K562 (cell line): ENCODE measurements at regions not wholly inside any gene's neighbourhood (a gene's known extent, or its start where the extent isn't known, plus 50 kb on each side); places are given as distances from the start of the nearest gene placed in this dataset.

Experiments used
- ATAC-seq: fragments of 200-7000 bp; cut with Tn5 transposase; 3 replicates; pipeline ENCODE4 v1.9.1; 2020; ENCODE audit warnings: moderate library complexity
- BruUV-seq: library from RNA; stranded (reverse); fragments of 400-500 nt; replicated peaks from 2 replicates; lab custom pipeline; 2021; lab: Mats Ljungman, UMichigan
- CTCF ChIA-PET: fragments of 300-600 bp; formaldehyde crosslinking; extraction: SDS; loops from one replicate; lab custom pipeline; 2021; ENCODE audit warnings: low intra/inter-chr PET ratio; lab: Yijun Ruan, JAX
- POLR2A ChIA-PET: fragments of 300-600, 350-650 bp; sonication (Branson Sonifier 250); formaldehyde crosslinking; extraction: SDS; loops from one replicate; lab custom pipeline; 2021; ENCODE audit warnings: antibody characterized with exemption, inconsistent platforms; lab: Yijun Ruan, JAX
- DNase-seq, 4 experiments: peaks; one replicate each; pipeline versions ENCODE4 v3.0.0 to v3.0.0-alpha.2; 2011 to 2018; ENCODE audit warnings: low spot score in 3 of 4, mixed read lengths in 3 of 4; ENCODE audit errors: extremely low read depth in 1 of 4
- FAIRE-seq: peaks from 2 replicates; lab custom pipeline; 2011; peaks lifted over from hg19 to GRCh38; lab: Jason Lieb, UNC
- H2AFZ ChIP-seq: 2 replicates; pipeline ENCODE4 v1.6.0; 2011; ENCODE audit warnings: low read depth, low read length, control low read depth, inconsistent platforms
- H3K27ac ChIP-seq: fragments of 200-600 bp; 3 replicates; pipeline ENCODE4 v1.8.0; 2011; ENCODE audit warnings: low read depth, mild to moderate bottlenecking, control low read depth, inconsistent platforms, low read length, moderate library complexity, mixed read lengths; ENCODE audit errors: extremely low read depth
- H3K27me3 ChIP-seq, 2 experiments: fragments of 300-600 bp in 1 of 2; 2 replicates in 1 of 2; 3 replicates in 1 of 2; pipeline versions ENCODE4 v1.6.0 to v1.8.0; 2011; ENCODE audit warnings: inconsistent platforms in 2 of 2, low read length in 2 of 2, mild to moderate bottlenecking in 1 of 2, mixed read lengths in 1 of 2, moderate library complexity in 1 of 2; ENCODE audit not compliant: control insufficient read depth in 2 of 2, insufficient read depth in 2 of 2
- H3K36me3 ChIP-seq: fragments of 300-600 bp; 3 replicates; pipeline ENCODE4 v1.8.0; 2011; ENCODE audit warnings: mild to moderate bottlenecking, low read length, inconsistent platforms; ENCODE audit not compliant: control insufficient read depth, insufficient read depth
- H3K4me1 ChIP-seq, 2 experiments: fragments of 200-600 bp in 1 of 2; replicated peaks in 1 of 2; 2 replicates in 1 of 2; 3 replicates in 1 of 2; pipeline versions ENCODE4 v1.5.1 to v1.8.0; 2011; ENCODE audit warnings: inconsistent platforms in 2 of 2, low read length in 2 of 2, mild to moderate bottlenecking in 1 of 2, mixed read lengths in 1 of 2, moderate library complexity in 1 of 2; ENCODE audit not compliant: control insufficient read depth in 2 of 2, insufficient read depth in 2 of 2
- H3K4me2 ChIP-seq: 2 replicates; pipeline ENCODE4 v1.6.1; 2011; ENCODE audit warnings: low read length, control low read depth, inconsistent platforms, mixed read lengths; ENCODE audit not compliant: insufficient read depth
- H3K4me3 ChIP-seq: fragments of 200-600 bp; sonication (generic), shearing (Covaris generic); 2 replicates; pipeline ENCODE4 v1.5.1; 2016; ENCODE audit warnings: control low read depth, inconsistent platforms
- H3K79me2 ChIP-seq: fragments of 200-600 bp; 3 replicates; pipeline ENCODE4 v1.8.0; 2011; ENCODE audit warnings: low read length, inconsistent platforms; ENCODE audit not compliant: control insufficient read depth, insufficient read depth
- H3K9ac ChIP-seq, 2 experiments: 2 replicates each; pipeline versions ENCODE4 v1.6.0 to v1.6.1; 2011; ENCODE audit warnings: low read depth in 2 of 2, low read length in 2 of 2, control low read depth in 1 of 2, inconsistent platforms in 1 of 2, mild to moderate bottlenecking in 1 of 2, mixed read lengths in 1 of 2; ENCODE audit not compliant: insufficient read depth in 1 of 2
- H3K9me1 ChIP-seq: one replicate; pipeline ENCODE4 v1.6.0; 2011; ENCODE audit warnings: inconsistent platforms, mild to moderate bottlenecking, low read length, moderate library complexity; ENCODE audit not compliant: control insufficient read depth, insufficient read depth
- H3K9me3 ChIP-seq: replicated peaks from 2 replicates; pipeline ENCODE4 v1.5.1; 2011; ENCODE audit warnings: low read depth, low read length, inconsistent platforms; ENCODE audit not compliant: control insufficient read depth, insufficient read depth
- H4K20me1 ChIP-seq: replicated peaks from 2 replicates; pipeline ENCODE4 v1.6.1; 2011; ENCODE audit warnings: low read length, inconsistent platforms, mixed read lengths; ENCODE audit not compliant: control insufficient read depth, insufficient read depth
- BRD4 ChIP-seq: fragments of 200-600 bp; sonication (generic); IDR thresholded peaks from 2 replicates; pipeline ENCODE4 v1.6.1; 2017; ENCODE audit warnings: inconsistent platforms
- CEBPB ChIP-seq: fragments of 450-650 bp; IDR thresholded peaks from 2 replicates; pipeline ENCODE4 v1.6.1; 2016; ENCODE audit warnings: missing genetic modification characterization, missing compliant biosample characterization
- ELF4 ChIP-seq: fragments of 450-650 bp; formaldehyde crosslinking; IDR thresholded peaks from 2 replicates; pipeline ENCODE4 v1.4.0; 2022; ENCODE audit warnings: missing genetic modification characterization
- LCOR ChIP-seq: sonication (generic); formaldehyde crosslinking; IDR thresholded peaks from 2 replicates; pipeline ENCODE4 v1.8.0; 2022; ENCODE audit warnings: mild to moderate bottlenecking, missing genetic modification reagents
- TCFL5 ChIP-seq: fragments of 250-450 bp; sonication (Bioruptor Pico); conservative IDR thresholded peaks from 2 replicates; pipeline ENCODE4 v1.6.1; 2021; ENCODE audit warnings: mild to moderate bottlenecking, moderate library complexity, matching md5 sums
- ZNF175 ChIP-seq: fragments of 200-800 bp; sonication (Bioruptor generic); IDR thresholded peaks from 2 replicates; pipeline ENCODE4 v1.6.1; 2016; ENCODE audit warnings: low read depth, mild to moderate bottlenecking, missing genetic modification characterization, missing compliant biosample characterization
- WGBS: fragments of 100-300 bp; shearing (Covaris generic); methylation state at CpG from one replicate; pipeline ENCODE4 v1.1.6; 2016; ENCODE audit warnings: low coverage, mixed read lengths; ENCODE audit not compliant: insufficient coverage; ENCODE audit errors: missing lambda C conversion rate; 5-methylcytosine and 5-hydroxymethylcytosine counted together
- in situ Hi-C: fragments of 300-500 bp; cut with MboI; formaldehyde crosslinking; loops from 4 replicates; pipeline ENCODE4 v1.15.0; 2018; ENCODE audit warnings: inconsistent platforms, mixed read lengths
- intact Hi-C: fragments of 100-400 bp; cut with micrococcal nuclease; formaldehyde crosslinking; loops from 2 replicates; pipeline ENCODE4 v1.14.2; 2022
- TF ChIP-seq, protein P1 (sequence below): sonication (generic); formaldehyde crosslinking; IDR thresholded peaks from 2 replicates; pipeline ENCODE4 v1.8.1; 2023; ENCODE audit warnings: missing genetic modification reagents, mild to moderate bottlenecking, borderline replicate concordance
- TF ChIP-seq, protein P2 (sequence below): fragments of 250-450 bp; sonication (Bioruptor Pico); IDR thresholded peaks from 2 replicates; pipeline ENCODE4 v1.8.0; 2022; ENCODE audit warnings: inconsistent platforms
- TF ChIP-seq, protein P3 (sequence below): fragments of 250-450 bp; sonication (Bioruptor Pico); IDR thresholded peaks from 2 replicates; pipeline ENCODE4 v1.8.0; 2021; ENCODE audit warnings: moderate library complexity, mild to moderate bottlenecking, inconsistent platforms
- TF ChIP-seq, protein P4 (sequence below): sonication (generic); formaldehyde crosslinking; IDR thresholded peaks from 2 replicates; pipeline ENCODE4 v1.8.0; 2022; ENCODE audit warnings: mild to moderate bottlenecking, missing genetic modification reagents

DNA sequence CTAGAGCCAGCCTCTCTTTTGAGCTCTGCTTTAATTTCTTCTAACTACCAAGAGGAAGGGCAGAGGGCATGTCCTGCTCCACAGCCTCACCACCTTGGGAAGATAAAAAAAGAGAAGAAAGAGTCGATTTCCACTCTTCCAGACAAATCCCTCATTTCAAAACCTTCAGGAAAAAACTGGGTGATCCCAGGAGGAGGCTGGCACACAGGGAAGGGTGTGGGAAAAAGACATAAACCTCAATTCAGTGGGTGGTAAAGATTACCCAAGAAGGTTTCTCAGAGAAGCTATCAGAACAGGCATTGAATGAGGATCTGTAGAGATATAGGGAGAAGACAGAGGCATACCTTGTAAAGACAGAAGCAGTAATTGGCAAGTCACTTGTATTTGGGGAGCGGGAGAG lies 79.9 kb upstream of the CRHR1 start:
- Histone ChIP-seq H3K9me3 (no peaks in the 10 kb centered on the region), H2AFZ (no peak overlapping the region), H3K27ac (no peak overlapping the region), H3K4me2 (no peak overlapping the region), H3K36me3 (no peaks in the 10 kb centered on the region), H3K9me1 (no peaks in the 10 kb centered on the region), H3K79me2 (no peaks in the 10 kb centered on the region), H4K20me1 (peaks cover 11% of the 10 kb centered on the region), H3K4me1 (no peaks in the 10 kb centered on the region; a peak in 1 of 5 replicates), H3K9ac (no peak overlapping the region), H3K4me3 (no peak overlapping the region), H3K27me3 (peaks cover 0 to 34% of the 10 kb centered on the region in 2 experiments; a peak in 3 of 5 replicates)
- ATAC-seq (no peak), FAIRE-seq (no peak), DNase-seq (no peak)
- intact Hi-C loops (no loop called here), in situ Hi-C loops (no loop called here)
- CTCF ChIA-PET: no interaction called here
- POLR2A ChIA-PET: interaction anchor here (0.6 kb wide), 1 partner anchor 56 kb away, joined by 3 read pairs; no protein-coding TSS in a partner anchor
- 0% methylated on average over 2 of the region's 2 CpGs for WGBS
- BruUV-seq: no TSS peak
- TF ChIP-seq, protein P1, sequence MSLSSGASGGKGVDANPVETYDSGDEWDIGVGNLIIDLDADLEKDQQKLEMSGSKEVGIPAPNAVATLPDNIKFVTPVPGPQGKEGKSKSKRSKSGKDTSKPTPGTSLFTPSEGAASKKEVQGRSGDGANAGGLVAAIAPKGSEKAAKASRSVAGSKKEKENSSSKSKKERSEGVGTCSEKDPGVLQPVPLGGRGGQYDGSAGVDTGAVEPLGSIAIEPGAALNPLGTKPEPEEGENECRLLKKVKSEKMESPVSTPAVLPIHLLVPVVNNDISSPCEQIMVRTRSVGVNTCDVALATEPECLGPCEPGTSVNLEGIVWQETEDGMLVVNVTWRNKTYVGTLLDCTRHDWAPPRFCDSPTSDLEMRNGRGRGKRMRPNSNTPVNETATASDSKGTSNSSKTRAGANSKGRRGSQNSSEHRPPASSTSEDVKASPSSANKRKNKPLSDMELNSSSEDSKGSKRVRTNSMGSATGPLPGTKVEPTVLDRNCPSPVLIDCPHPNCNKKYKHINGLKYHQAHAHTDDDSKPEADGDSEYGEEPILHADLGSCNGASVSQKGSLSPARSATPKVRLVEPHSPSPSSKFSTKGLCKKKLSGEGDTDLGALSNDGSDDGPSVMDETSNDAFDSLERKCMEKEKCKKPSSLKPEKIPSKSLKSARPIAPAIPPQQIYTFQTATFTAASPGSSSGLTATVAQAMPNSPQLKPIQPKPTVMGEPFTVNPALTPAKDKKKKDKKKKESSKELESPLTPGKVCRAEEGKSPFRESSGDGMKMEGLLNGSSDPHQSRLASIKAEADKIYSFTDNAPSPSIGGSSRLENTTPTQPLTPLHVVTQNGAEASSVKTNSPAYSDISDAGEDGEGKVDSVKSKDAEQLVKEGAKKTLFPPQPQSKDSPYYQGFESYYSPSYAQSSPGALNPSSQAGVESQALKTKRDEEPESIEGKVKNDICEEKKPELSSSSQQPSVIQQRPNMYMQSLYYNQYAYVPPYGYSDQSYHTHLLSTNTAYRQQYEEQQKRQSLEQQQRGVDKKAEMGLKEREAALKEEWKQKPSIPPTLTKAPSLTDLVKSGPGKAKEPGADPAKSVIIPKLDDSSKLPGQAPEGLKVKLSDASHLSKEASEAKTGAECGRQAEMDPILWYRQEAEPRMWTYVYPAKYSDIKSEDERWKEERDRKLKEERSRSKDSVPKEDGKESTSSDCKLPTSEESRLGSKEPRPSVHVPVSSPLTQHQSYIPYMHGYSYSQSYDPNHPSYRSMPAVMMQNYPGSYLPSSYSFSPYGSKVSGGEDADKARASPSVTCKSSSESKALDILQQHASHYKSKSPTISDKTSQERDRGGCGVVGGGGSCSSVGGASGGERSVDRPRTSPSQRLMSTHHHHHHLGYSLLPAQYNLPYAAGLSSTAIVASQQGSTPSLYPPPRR: no peak
- TF ChIP-seq LCOR (no peak), BRD4 (no peak), ZNF175 (CRISPR knock-in tag) (no peak), CEBPB (tag) (no peak), ELF4 (CRISPR knock-in tag) (no peak), TCFL5 (no peak)
- TF ChIP-seq, protein P2, sequence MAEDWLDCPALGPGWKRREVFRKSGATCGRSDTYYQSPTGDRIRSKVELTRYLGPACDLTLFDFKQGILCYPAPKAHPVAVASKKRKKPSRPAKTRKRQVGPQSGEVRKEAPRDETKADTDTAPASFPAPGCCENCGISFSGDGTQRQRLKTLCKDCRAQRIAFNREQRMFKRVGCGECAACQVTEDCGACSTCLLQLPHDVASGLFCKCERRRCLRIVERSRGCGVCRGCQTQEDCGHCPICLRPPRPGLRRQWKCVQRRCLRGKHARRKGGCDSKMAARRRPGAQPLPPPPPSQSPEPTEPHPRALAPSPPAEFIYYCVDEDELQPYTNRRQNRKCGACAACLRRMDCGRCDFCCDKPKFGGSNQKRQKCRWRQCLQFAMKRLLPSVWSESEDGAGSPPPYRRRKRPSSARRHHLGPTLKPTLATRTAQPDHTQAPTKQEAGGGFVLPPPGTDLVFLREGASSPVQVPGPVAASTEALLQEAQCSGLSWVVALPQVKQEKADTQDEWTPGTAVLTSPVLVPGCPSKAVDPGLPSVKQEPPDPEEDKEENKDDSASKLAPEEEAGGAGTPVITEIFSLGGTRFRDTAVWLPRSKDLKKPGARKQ (CRISPR knock-in tag): no peak
- TF ChIP-seq, protein P3, sequence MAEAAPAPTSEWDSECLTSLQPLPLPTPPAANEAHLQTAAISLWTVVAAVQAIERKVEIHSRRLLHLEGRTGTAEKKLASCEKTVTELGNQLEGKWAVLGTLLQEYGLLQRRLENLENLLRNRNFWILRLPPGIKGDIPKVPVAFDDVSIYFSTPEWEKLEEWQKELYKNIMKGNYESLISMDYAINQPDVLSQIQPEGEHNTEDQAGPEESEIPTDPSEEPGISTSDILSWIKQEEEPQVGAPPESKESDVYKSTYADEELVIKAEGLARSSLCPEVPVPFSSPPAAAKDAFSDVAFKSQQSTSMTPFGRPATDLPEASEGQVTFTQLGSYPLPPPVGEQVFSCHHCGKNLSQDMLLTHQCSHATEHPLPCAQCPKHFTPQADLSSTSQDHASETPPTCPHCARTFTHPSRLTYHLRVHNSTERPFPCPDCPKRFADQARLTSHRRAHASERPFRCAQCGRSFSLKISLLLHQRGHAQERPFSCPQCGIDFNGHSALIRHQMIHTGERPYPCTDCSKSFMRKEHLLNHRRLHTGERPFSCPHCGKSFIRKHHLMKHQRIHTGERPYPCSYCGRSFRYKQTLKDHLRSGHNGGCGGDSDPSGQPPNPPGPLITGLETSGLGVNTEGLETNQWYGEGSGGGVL (CRISPR knock-in tag): no peak
- TF ChIP-seq, protein P4, sequence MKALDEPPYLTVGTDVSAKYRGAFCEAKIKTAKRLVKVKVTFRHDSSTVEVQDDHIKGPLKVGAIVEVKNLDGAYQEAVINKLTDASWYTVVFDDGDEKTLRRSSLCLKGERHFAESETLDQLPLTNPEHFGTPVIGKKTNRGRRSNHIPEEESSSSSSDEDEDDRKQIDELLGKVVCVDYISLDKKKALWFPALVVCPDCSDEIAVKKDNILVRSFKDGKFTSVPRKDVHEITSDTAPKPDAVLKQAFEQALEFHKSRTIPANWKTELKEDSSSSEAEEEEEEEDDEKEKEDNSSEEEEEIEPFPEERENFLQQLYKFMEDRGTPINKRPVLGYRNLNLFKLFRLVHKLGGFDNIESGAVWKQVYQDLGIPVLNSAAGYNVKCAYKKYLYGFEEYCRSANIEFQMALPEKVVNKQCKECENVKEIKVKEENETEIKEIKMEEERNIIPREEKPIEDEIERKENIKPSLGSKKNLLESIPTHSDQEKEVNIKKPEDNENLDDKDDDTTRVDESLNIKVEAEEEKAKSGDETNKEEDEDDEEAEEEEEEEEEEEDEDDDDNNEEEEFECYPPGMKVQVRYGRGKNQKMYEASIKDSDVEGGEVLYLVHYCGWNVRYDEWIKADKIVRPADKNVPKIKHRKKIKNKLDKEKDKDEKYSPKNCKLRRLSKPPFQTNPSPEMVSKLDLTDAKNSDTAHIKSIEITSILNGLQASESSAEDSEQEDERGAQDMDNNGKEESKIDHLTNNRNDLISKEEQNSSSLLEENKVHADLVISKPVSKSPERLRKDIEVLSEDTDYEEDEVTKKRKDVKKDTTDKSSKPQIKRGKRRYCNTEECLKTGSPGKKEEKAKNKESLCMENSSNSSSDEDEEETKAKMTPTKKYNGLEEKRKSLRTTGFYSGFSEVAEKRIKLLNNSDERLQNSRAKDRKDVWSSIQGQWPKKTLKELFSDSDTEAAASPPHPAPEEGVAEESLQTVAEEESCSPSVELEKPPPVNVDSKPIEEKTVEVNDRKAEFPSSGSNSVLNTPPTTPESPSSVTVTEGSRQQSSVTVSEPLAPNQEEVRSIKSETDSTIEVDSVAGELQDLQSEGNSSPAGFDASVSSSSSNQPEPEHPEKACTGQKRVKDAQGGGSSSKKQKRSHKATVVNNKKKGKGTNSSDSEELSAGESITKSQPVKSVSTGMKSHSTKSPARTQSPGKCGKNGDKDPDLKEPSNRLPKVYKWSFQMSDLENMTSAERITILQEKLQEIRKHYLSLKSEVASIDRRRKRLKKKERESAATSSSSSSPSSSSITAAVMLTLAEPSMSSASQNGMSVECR (CRISPR knock-in tag): no peak
